ENCODE measurements at regions not wholly inside any gene's neighbourhood (a gene's known extent, or its start where the extent isn't known, plus 50 kb on each side); places are given as distances from the start of the nearest gene placed in this dataset.

DNA sequence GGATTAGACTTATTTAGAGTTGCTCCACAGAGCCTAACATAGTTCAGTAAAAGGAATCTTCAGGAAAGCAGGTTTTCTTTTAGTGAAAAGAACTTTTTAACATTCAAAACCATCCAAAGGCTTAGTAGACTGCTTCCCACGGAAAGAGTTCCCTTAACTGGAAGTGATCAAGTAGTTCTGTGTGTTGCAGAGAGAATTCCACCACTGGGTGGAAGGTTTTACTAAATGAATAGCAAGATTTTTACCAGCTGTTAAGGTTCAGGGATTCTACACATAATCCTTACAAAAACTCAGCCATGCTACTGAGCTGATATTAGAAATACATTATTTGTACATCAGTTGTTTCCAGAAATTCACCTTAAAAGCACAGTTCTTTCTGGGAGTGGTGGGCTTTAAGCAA, 119.7 kb downstream of the GDAP2 start:
- no peak for DNase-seq (ENCODE audit: low read depth)

GRCh38 chr1:117810553-117810952, 118.9 kb downstream of the GDAP2 start:
- no peak for DNase-seq (ENCODE audit: low read depth)

- no peak for DNase-seq (ENCODE audit: low read depth)
Measured at GRCh38 chr1:117812869-117813511, 116.4 kb downstream of the GDAP2 start.
